GM11168 (cell line): ENCODE measurements at regions not wholly inside any gene's neighbourhood (a gene's known extent, or its start where the extent isn't known, plus 50 kb on each side); places are given as distances from the start of the nearest gene placed in this dataset.
"Not testable (repeated sequence)": the region's sequence is repeated elsewhere in the genome, so short reads cannot be mapped to it uniquely, and the experiment has no call there.

ENCODE experiments used
- in situ Hi-C: fragments of 300-500 bp; cut with MboI; formaldehyde crosslinking; loops from one replicate; pipeline ENCODE4 v1.12.0; 2022; ENCODE audit warnings: low sequenced_read_pairs; ENCODE audit not compliant: unreplicated experiment

DNA sequence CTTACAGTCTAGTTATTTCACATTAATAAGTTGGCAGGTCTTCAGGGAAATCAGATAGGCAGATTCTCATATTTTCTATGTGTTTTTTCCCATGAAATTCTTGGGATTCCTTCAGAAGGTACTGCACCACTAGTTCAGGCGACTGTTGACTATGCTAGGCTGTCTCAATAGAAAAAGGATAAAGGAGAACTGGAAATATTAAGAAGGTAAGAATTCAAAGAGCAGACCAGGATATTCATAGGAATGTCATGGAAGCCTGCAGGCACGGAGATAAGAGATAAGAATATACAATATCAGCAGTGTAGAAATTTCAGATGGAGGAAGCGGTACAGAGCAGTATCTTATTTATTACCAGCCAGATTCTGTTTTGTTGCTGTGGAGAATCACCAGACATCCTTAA lies 432.1 kb upstream of the MDFIC2 start:
- in situ Hi-C loops = no loop called here

DNA sequence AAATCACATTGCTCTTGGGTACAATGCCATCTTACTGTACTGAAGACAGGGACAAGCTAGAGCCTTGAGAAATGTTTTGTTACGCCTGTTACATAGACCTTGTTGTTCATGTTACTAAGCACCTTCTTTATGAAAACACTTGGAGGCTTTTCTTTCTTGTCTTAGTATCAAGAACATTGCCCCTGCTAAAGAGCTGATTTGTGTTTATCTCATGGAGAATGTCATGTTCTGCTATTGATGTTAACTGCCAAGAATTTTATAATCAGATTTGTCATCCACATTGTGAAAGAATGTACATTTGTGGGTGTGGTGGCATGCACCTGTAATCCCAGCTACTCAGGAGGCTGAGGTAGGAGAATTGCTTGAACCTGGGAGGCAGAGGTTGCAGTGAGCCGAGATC lies 431.3 kb upstream of the MDFIC2 start:
- in situ Hi-C loops = no loop called here

DNA sequence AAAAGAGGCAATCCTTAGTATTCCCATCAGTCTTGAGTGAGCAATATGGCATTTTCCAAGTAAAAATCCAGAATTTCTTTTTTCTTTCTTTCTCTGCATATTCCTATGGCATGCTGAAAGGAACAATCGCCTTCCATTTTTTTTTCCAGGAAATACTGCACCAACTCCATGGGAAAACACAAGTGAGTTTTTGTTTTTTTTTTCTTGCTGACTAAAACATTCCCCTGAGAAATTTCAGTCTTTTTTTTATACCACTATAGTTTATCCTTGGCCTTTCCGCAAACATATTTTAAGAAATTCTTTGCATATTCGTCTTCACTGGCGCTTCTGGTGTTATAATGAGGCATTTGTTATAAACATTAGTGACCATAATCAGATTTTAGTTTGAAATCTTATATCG lies 429.6 kb upstream of the MDFIC2 start:
- in situ Hi-C loops = no loop called here

DNA sequence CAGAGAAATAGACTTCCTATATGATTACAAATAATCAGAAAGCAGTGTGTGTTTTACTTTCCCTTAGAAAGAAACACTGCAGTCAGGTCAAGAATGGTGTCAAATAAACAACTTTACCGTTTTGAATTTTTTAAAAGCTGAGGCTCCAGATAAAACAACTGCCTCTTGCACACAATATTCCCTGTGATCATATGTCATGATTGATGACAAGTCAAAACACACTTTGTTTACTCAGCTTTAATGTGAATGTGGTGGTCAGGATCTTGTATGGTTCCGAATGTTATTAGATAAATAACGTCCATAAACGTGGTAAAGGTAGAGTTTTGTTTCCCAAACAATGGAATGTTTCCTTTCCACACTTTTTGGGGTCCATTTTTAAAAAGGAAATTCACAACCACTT lies 428.4 kb upstream of the MDFIC2 start:
- in situ Hi-C loops = no loop called here

DNA sequence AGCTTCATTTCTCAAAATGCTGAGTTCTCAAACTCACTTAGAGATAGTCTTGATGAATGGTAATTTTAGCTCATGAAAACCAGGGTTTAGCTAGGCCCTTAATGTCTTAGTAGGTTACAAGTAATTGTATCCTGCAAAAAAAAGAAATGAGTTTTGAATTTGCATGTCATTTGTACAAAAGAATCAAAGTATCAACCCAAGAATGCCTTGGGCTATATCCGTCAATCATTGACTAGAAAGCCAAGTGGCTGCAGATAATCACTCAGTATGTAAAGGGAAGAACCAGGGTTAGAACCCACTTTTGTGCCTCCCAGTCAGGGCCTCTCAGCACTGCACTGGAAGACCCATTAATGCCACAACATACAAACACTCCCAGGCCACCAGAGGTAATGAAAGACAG lies 427.6 kb upstream of the MDFIC2 start:
- in situ Hi-C loops = no loop called here

DNA sequence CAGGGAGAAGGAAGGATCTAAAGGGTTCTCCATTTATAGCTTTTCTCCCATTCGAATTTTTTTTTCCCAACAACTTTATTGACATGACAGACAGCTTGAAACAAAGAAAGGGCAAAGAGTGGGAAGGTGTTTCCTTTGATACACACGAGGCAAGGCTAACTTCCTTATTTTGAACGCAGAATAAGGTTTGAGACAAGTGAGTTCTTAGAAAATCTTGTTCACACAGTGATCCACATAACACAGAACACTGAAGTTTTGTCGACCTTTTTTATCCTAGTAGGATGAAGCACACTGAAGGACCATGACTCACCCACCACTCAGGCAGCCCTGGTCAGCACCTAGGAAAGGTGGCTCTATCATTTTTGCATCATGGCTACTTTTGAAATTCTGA lies 425.8 kb upstream of the MDFIC2 start:
- in situ Hi-C loops = no loop called here

DNA sequence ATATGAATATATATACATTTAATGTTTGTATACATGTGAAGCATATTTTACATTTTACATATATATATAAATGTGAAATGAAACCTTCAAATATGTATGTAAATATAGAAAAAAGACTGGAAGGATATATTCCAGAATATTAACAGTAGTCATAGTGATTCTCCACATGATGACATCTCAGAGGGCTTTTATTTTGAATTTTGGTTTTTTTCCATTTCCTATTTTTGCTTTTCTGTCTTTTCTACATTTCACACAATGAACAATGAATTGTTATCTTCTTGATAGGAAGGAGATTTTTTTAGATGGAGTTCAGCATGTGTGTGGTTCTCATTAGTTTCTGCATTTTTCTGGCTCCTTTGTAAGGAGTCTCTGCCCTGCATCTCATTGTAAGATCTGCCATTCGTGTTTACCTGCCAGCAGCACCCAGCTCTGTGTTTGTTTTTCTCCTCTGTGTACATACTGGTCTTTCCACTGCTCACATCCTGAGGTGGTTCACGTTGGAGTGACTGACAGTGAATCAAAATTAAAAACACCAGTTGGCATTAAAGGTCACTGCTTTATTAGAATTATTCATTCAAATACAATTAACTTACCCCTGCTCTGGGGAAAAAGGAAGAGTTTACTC lies 425.3 kb upstream of the MDFIC2 start:
- in situ Hi-C loops = no loop called here

DNA sequence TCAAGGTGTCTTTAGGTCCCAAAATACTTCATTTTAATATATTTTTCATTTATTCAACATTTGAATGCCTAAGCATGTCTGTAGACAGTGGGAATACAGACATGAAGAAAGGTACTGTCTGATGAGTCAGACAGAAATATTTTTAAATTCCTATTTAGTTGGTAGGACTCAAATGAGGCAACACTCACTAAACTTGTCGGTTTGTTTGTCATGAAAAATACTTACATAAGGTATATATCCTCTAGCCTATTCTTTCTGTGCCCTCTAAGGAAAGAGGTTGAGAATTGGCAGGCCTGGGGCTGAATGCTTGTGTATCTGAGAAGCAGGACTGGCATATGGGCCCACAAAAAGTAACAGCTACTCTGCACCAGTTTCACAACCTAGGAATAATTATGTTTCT lies 423.6 kb upstream of the MDFIC2 start:
- in situ Hi-C loops = no loop called here

DNA sequence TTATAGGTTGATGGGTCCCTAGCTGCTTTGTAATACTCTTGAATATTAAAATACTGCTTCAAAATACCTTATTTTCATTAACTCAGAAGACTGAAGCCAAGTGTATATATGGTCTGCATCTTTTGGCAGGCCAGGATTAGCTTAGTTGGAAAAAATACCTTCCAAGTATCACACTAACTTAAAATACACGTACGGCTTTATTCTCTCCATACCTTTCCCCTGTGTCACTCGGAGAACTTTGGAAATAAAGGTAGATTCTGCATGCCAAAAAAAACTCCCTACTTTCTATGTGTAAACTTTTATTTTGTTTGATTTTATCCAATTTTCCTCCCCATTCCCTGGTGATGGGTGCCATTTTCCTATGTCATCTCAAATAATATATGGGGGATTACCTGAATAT lies 422.3 kb upstream of the MDFIC2 start:
- in situ Hi-C loops = no loop called here

DNA sequence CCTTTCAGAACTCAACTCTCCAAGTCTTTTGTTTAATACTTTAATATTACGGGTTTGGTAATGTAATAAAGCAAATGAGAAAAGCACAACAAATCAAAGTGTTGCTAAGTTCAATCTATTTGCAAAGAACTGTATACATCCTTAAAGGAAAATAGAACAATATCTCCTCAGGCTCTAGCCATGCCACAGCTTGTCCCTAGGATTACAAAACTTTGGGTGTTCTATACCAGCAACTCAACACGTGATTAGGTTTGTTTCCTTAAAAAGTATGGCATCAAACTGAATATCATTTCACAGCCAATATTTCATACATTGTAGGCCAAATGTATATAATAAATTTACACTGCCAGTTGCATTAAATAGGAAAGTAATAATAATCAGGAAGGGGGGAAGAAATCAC lies 418.6 kb upstream of the MDFIC2 start:
- in situ Hi-C loops = no loop called here

DNA sequence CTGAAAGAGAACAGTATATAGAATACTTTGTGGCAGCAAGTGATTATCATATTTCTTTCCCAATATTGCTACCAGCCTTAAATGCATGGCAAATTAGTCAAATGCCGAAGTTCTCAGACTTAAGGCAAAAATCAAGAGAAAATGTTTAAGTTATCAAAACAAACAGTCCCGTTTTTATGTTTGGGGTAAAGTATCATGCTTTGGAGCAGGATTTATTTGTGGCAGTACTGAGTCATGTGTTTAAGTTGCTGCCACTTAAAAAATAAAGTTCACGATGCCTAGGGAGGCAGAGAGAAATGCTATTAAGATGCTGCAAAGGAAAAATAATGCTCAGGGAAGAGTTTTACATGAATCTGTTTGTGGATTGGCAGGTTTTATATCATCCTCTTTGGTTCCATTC lies 417.4 kb upstream of the MDFIC2 start:
- in situ Hi-C loops = no loop called here

DNA sequence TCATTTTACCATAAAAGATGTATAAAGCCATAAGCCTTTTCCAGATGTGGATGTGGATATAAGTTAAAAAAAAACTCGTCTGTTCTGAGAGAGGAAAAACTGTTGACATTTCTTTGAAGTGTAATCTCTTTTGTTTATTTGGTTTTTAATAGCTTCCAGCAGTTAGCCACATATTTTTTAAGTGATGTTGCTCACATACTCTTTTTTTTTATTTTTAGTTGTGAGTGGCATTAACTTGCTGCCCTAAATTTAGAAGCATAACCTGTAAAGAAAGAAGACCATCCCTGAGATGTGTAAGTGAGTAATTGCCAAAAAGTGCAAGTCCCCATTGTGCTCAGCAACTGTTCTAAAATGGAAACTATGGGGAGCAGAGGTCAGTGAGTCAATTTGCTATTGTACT lies 415.9 kb upstream of the MDFIC2 start:
- in situ Hi-C loops = no loop called here

DNA sequence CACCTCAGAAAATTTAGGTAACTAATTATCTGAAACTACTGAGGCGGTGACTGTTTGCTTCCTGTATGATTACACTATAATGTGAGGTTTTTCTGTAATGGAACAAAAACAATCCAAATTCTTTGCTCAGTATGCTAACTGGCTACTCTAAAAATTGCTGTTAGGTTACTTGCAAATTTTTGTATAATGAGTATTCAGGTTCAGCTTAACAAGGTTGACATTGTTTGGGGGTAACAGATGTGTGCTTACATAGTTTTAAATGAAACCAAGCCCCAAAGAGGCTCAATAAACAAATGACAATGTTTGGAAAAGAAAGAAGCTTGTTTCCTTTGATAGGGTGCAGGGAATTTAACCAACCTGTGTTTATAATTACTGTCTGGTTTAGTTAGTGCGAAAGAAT lies 414.5 kb upstream of the MDFIC2 start:
- in situ Hi-C loops = no loop called here

DNA sequence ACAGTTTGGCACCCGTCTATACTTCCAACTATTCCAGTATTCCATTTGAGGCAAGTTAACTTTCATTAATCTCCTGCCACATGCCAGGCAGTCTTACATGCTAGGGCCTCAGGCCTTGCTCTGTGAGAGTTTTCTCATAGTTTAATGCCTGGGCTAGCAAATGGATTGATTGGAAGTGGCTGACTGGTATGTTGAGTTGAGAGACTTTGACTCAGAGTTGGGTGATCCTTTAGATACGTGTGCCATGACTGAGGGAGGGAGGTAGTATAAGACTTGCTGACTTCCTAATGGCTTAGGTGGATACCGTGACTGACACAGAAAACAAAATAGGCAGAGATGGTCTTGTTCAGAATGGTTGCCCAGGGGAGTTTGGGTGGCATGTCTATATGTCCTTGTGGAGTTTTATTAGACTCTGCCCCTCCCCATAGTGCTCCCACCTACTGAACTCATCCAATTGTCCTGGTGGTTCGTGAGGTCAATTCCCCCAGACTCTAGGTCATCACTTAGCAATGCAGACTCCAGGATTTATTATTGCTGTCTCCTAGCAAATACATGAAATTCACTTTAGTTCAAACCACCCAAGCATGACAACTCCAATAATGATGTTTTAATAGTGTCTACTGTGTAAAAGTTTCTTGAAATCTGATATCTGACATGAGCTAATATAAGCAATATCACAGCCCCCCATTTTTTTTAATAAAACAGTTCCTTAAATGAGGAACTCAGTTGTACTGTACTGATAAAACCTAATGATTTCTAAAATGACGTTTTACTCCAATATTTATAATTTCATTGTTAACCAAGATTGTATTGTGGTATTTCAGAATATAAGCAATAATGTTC lies 413.9 kb upstream of the MDFIC2 start:
- in situ Hi-C loops = no loop called here

DNA sequence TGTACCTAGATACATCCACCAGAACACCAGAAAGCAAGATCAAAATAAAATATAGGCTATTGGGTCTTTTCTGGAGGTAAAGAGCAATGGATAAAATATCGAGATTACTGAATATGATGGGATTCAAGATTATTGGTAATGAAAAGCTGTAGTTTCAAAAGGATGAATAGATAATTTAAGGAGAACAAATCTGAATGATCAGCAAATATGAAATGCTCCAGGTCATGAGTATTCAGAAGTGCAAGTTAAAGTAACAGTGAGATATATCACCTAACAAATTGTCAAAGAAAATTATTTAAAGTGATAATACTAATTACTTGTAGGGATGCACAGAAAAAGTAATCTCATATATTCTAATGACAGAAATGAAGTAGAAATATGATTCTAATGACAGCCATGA lies 409.6 kb upstream of the MDFIC2 start:
- in situ Hi-C loops = no loop called here

DNA sequence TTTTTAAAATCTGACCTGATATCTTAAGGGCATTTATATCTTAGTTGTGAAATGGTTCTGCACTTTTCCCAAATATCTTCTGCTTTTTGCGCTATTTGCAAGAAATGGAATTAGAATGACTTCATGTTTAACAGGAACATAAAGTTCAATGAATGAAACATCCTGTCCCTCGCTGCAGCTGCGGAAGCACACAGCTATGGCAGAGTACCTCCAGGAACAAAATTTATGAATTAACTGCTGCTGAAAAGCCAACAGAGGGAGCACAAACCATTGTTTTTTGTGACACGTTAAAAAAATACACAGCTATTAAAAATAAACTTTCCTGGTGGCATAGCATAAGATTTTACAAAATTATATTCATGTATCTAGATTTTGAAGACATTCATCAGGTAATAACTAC lies 404.4 kb upstream of the MDFIC2 start:
- in situ Hi-C loops = no loop called here

DNA sequence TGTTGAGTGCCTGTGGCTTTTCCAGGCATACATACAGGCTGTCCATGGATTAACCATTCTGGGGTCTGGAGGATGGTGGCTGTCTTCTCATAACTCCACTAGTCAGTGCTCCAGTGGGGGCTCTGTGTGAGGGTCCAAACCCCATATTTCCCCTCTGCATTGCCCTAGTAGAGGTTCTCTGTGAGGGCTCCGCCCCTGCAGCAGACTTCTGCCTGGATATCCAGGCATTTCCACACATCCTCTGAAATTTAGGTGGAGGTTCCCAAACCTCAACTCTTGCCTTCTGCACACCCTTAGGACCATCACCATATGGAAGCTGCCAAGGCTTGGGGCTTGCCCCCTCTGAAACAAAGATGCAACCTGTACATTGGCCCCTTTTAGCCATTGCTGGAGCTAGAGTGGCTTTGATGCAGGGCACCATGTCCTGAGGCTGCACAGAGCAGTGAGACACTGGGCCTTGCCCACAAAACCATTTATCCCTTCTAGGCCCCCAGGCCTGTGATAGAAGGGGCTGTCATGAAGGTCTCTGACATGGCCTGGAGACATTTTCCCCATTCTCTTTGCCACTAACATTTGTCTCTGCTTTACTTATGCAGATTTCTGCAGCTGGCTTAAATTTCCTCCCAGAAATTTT lies 400.1 kb upstream of the MDFIC2 start:
- in situ Hi-C loops = no loop called here

DNA sequence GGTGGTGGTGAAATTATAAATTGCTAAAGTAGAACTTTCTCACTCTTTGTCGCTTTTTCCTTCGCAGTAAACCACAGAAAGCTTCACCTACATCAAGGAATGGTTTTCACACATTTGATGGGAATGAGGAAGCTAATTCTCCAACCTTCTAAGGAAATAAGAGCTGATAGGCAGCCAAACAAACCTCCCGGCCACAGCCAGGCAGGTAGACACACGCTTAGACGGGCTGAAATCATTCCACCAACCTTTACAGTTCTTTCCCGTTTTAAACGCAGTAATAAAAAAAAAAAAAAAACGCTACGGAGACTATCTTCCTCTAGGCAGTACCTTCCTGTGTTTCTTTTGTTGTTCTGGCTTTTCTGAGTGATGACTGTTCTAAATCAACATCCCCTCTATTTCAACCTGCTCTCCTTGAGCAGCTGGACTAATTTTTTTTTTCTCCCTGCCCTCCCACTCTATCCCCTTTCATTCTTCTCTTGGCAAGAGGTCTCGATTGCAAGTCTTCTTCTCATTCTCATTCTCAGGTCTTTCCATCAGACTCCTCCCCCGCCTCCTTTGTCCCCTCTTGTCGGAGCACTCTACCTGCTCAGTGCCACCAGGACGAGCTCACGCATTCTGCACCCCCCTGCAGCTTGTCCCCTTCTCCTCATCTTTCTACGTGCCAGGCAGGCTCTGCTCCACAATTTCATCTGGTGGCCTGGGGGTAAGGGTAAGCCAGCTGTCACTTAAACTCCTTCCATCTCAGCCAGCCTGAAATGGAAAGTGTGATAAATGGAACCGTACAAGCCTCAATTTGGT lies 391.1 kb upstream of the MDFIC2 start:
- in situ Hi-C loops = no loop called here

DNA sequence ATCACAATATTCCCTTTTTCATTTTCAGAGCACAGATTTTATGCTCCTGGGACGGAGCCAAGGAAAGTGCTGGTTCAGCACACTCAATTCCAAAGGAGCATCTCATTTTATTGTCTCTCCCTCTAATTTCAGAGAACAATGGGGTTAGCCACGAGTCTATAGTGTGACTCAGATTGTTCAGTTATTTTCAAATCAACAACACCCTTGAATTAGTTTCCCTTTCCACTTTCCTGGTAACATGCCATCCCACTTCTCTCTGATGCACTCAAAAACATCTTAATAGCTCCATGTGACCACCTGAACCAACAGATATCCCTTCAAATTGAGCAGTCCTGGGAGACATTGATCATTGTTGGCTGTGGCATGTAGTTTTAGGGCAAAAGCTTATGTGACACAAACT lies 389.7 kb upstream of the MDFIC2 start:
- in situ Hi-C loops = no loop called here

DNA sequence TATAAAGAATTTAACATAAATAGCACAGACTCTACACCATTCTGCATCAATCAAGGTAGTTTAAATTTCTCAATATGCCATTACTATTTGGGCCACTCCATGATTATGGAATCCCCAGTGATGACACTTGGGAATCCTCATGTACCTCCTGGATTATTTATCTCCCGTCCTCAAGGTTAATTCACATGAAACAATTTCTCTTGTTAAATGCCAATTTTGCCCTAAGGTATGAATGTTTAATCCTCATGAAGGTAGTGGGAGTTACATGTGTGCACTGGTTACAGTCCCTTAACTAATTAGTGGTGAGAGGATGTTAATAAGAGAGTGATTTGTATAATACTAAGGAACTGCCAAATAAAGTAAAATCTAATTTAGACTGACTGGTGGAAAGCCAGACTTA lies 372.3 kb upstream of the MDFIC2 start:
- in situ Hi-C loops = no loop called here

DNA sequence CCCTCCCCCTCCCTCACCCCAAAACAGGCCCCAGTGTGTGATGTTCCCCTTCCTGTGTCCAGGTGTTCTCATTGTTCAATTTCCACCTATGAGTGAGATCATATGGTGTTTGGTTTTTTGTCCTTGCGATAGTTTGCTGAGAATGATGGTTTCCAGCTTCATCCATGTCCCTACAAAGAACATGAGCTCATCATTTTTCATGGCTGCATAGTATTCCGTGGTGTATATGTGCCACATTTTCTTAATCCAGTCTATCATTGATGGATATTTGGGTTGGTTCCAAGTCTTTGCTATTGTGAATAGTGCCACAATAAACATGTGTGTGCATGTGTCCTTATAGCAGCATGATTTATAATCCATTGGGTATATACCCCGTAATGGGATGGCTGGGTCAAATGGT lies 363.4 kb upstream of the MDFIC2 start:
- in situ Hi-C loops = not testable (repeated sequence)
